ENCODE measurements at regions not wholly inside any gene's neighbourhood (a gene's known extent, or its start where the extent isn't known, plus 50 kb on each side); places are given as distances from the start of the nearest gene placed in this dataset.

- Mint-ChIP-seq H3K27ac (ENCODE audit: unreplicated experiment) (no peak overlapping the region), H3K9me3 (ENCODE audit: unreplicated experiment) (no peaks in the 10 kb centered on the region), H3K4me1 (ENCODE audit: unreplicated experiment) (no peaks in the 10 kb centered on the region), H3K27me3 (ENCODE audit: unreplicated experiment) (no peaks in the 10 kb centered on the region), H3K36me3 (ENCODE audit: low read depth, unreplicated experiment) (no peaks in the 10 kb centered on the region), H3K4me3 (ENCODE audit: unreplicated experiment) (no peak overlapping the region)
- TF ChIP-seq CTCF (IDR thresholded peaks at IDR 0.05; ENCODE audit: unreplicated experiment) = no peak
- no peak for DNase-seq (ENCODE audit: low spot score)
Observed at GRCh38 chr3:55185380-55185779, 257.5 kb upstream of the LRTM1 start.

- Mint-ChIP-seq H3K27ac (ENCODE audit: unreplicated experiment) (no peak overlapping the region), H3K27me3 (ENCODE audit: unreplicated experiment) (no peaks in the 10 kb centered on the region), H3K9me3 (ENCODE audit: unreplicated experiment) (no peaks in the 10 kb centered on the region), H3K36me3 (ENCODE audit: low read depth, unreplicated experiment) (no peaks in the 10 kb centered on the region), H3K4me3 (ENCODE audit: unreplicated experiment) (no peak overlapping the region), H3K4me1 (ENCODE audit: unreplicated experiment) (no peaks in the 10 kb centered on the region)
- TF ChIP-seq CTCF (IDR thresholded peaks at IDR 0.05; ENCODE audit: unreplicated experiment) = no peak
- no peak for DNase-seq (ENCODE audit: low spot score)
Observed at GRCh38 chr3:55183201-55183600, 255.3 kb upstream of the LRTM1 start.

GRCh38 chr3:55180936-55181535 is 253.2 kb upstream of the LRTM1 start:
- H3K27ac Mint-ChIP-seq (ENCODE audit: unreplicated experiment) = no peak overlapping the region
- no peaks in the 10 kb centered on the region for H3K4me1 Mint-ChIP-seq (ENCODE audit: unreplicated experiment)
- peak; percentile 27 for DNase-seq (ENCODE audit: low spot score)
- peak; percentile 92 for TF ChIP-seq CTCF (IDR thresholded peaks at IDR 0.05; ENCODE audit: unreplicated experiment)
- no peaks in the 10 kb centered on the region for H3K9me3 Mint-ChIP-seq (ENCODE audit: unreplicated experiment)
- H3K4me3 Mint-ChIP-seq (ENCODE audit: unreplicated experiment) = no peak overlapping the region
- no peaks in the 10 kb centered on the region for H3K36me3 Mint-ChIP-seq (ENCODE audit: low read depth, unreplicated experiment)
- no peaks in the 10 kb centered on the region for H3K27me3 Mint-ChIP-seq (ENCODE audit: unreplicated experiment)

GRCh38 chr3:55180161-55180560 is 252.3 kb upstream of the LRTM1 start:
- Mint-ChIP-seq H3K9me3 (ENCODE audit: unreplicated experiment) (no peaks in the 10 kb centered on the region), H3K27me3 (ENCODE audit: unreplicated experiment) (no peaks in the 10 kb centered on the region), H3K4me1 (ENCODE audit: unreplicated experiment) (no peaks in the 10 kb centered on the region), H3K4me3 (ENCODE audit: unreplicated experiment) (no peak overlapping the region), H3K36me3 (ENCODE audit: low read depth, unreplicated experiment) (no peaks in the 10 kb centered on the region), H3K27ac (ENCODE audit: unreplicated experiment) (no peak overlapping the region)
- DNase-seq (ENCODE audit: low spot score) = no peak
- TF ChIP-seq CTCF (IDR thresholded peaks at IDR 0.05; ENCODE audit: unreplicated experiment) = no peak

GRCh38 chr3:55178336-55178735 is 250.5 kb upstream of the LRTM1 start:
- no peak overlapping the region for H3K27ac Mint-ChIP-seq (ENCODE audit: unreplicated experiment)
- H3K4me3 Mint-ChIP-seq (ENCODE audit: unreplicated experiment) = no peak overlapping the region
- no peak for TF ChIP-seq CTCF (IDR thresholded peaks at IDR 0.05; ENCODE audit: unreplicated experiment)
- H3K4me1 Mint-ChIP-seq (ENCODE audit: unreplicated experiment) = no peaks in the 10 kb centered on the region
- H3K36me3 Mint-ChIP-seq (ENCODE audit: low read depth, unreplicated experiment) = no peaks in the 10 kb centered on the region
- DNase-seq (ENCODE audit: low spot score) = no peak
- no peaks in the 10 kb centered on the region for H3K27me3 Mint-ChIP-seq (ENCODE audit: unreplicated experiment)
- H3K9me3 Mint-ChIP-seq (ENCODE audit: unreplicated experiment) = no peaks in the 10 kb centered on the region
